BLaER1 (cell line): ENCODE measurements at regions not wholly inside any gene's neighbourhood (a gene's known extent, or its start where the extent isn't known, plus 50 kb on each side); places are given as distances from the start of the nearest gene placed in this dataset.

Experiments used
- H3K27ac ChIP-seq: shearing (Covaris generic); formaldehyde crosslinking; 2 replicates; pipeline ENCODE4 v1.8.1; 2022
- H3K27me3 ChIP-seq: shearing (Covaris generic); formaldehyde crosslinking; 2 replicates; pipeline ENCODE4 v1.8.1; 2022
- H3K36me3 ChIP-seq: shearing (Covaris generic); formaldehyde crosslinking; 2 replicates; pipeline ENCODE4 v1.8.1; 2022
- H3K4me1 ChIP-seq: shearing (Covaris generic); formaldehyde crosslinking; 2 replicates; pipeline ENCODE4 v1.8.1; 2022
- H3K4me2 ChIP-seq: shearing (Covaris generic); formaldehyde crosslinking; 2 replicates; pipeline ENCODE4 v1.8.1; 2022
- H3K4me3 ChIP-seq: shearing (Covaris generic); formaldehyde crosslinking; 2 replicates; pipeline ENCODE4 v1.8.1; 2022
- H3K9ac ChIP-seq: shearing (Covaris generic); formaldehyde crosslinking; 2 replicates; pipeline ENCODE4 v1.8.1; 2022
- H3K9me3 ChIP-seq: shearing (Covaris generic); formaldehyde crosslinking; 2 replicates; pipeline ENCODE4 v1.8.1; 2022
- H4K20me1 ChIP-seq: shearing (Covaris generic); formaldehyde crosslinking; 2 replicates; pipeline ENCODE4 v1.8.1; 2022
- Cebpa-rat ChIP-seq: shearing (Covaris generic); IDR thresholded peaks from 2 replicates; pipeline ENCODE4 v1.8.1; 2022

GRCh38 chr6:105553171-105553570, 150.3 kb upstream of the PREP start:
- no peak overlapping the region for H3K4me3 ChIP-seq
- H3K27ac ChIP-seq: no peak overlapping the region
- no peaks in the 10 kb centered on the region for H3K9me3 ChIP-seq
- H3K9ac ChIP-seq: no peak overlapping the region
- H3K4me2 ChIP-seq: no peak overlapping the region
- H3K36me3 ChIP-seq: no peaks in the 10 kb centered on the region
- no peaks in the 10 kb centered on the region for H4K20me1 ChIP-seq
- H3K4me1 ChIP-seq: peaks cover 4% of the 10 kb centered on the region; the same call in 1 of the 2 replicates
- no peak for TF ChIP-seq Cebpa-rat
- no peaks in the 10 kb centered on the region for H3K27me3 ChIP-seq

- Histone ChIP-seq H3K27ac (no peak overlapping the region), H3K4me2 (no peak overlapping the region), H3K36me3 (no peaks in the 10 kb centered on the region), H3K4me3 (no peak overlapping the region), H3K4me1 (no peaks in the 10 kb centered on the region), H3K9me3 (no peaks in the 10 kb centered on the region), H3K9ac (no peak overlapping the region), H3K27me3 (no peaks in the 10 kb centered on the region), H4K20me1 (no peaks in the 10 kb centered on the region)
- no peak for TF ChIP-seq Cebpa-rat
These were observed 148.2 kb upstream of the PREP start for GRCh38 chr6:105550955-105551620.

GRCh38 chr6:105546754-105547153, 143.9 kb upstream of the PREP start:
- Histone ChIP-seq H3K4me2 (no peak overlapping the region), H3K9me3 (no peaks in the 10 kb centered on the region), H3K9ac (no peak overlapping the region), H3K27me3 (no peaks in the 10 kb centered on the region), H3K27ac (no peak overlapping the region), H3K4me3 (no peak overlapping the region), H3K4me1 (no peaks in the 10 kb centered on the region), H4K20me1 (no peaks in the 10 kb centered on the region), H3K36me3 (no peaks in the 10 kb centered on the region)
- TF ChIP-seq Cebpa-rat: no peak

- H3K4me3 ChIP-seq: no peak overlapping the region
- no peaks in the 10 kb centered on the region for H4K20me1 ChIP-seq
- H3K36me3 ChIP-seq: no peaks in the 10 kb centered on the region
- no peak for TF ChIP-seq Cebpa-rat
- H3K27me3 ChIP-seq: no peaks in the 10 kb centered on the region
- H3K9ac ChIP-seq: no peak overlapping the region
- H3K4me2 ChIP-seq: no peak overlapping the region
- H3K27ac ChIP-seq: no peak overlapping the region
- no peaks in the 10 kb centered on the region for H3K4me1 ChIP-seq
- H3K9me3 ChIP-seq: no peaks in the 10 kb centered on the region
These were observed 143.3 kb upstream of the PREP start for GRCh38 chr6:105545947-105546731.

GRCh38 chr6:105545228-105545920, 142.5 kb upstream of the PREP start:
- Histone ChIP-seq H3K4me3 (no peak overlapping the region), H3K4me1 (no peaks in the 10 kb centered on the region), H3K9me3 (no peaks in the 10 kb centered on the region), H3K27ac (no peak overlapping the region), H4K20me1 (no peaks in the 10 kb centered on the region), H3K36me3 (no peaks in the 10 kb centered on the region), H3K4me2 (no peak overlapping the region), H3K9ac (no peak overlapping the region), H3K27me3 (no peaks in the 10 kb centered on the region)
- TF ChIP-seq Cebpa-rat: no peak

- no peaks in the 10 kb centered on the region for H3K9me3 ChIP-seq
- H3K27ac ChIP-seq: no peak overlapping the region
- H3K4me3 ChIP-seq: no peak overlapping the region
- H3K9ac ChIP-seq: no peak overlapping the region
- H3K4me2 ChIP-seq: no peak overlapping the region
- H3K36me3 ChIP-seq: no peaks in the 10 kb centered on the region
- H3K4me1 ChIP-seq: no peaks in the 10 kb centered on the region
- no peak for TF ChIP-seq Cebpa-rat
- no peaks in the 10 kb centered on the region for H4K20me1 ChIP-seq
- no peaks in the 10 kb centered on the region for H3K27me3 ChIP-seq
These were observed 137.0 kb upstream of the PREP start for GRCh38 chr6:105539911-105540310.

- Histone ChIP-seq H3K27ac (no peak overlapping the region), H3K4me3 (no peak overlapping the region), H3K36me3 (no peaks in the 10 kb centered on the region), H4K20me1 (no peaks in the 10 kb centered on the region), H3K4me1 (no peaks in the 10 kb centered on the region), H3K4me2 (no peak overlapping the region), H3K9me3 (no peaks in the 10 kb centered on the region), H3K27me3 (no peaks in the 10 kb centered on the region), H3K9ac (no peak overlapping the region)
- TF ChIP-seq Cebpa-rat: no peak
These were observed 135.2 kb upstream of the PREP start for GRCh38 chr6:105537981-105538578.

GRCh38 chr6:105536961-105537360, 134.1 kb upstream of the PREP start:
- H3K4me2 ChIP-seq: no peak overlapping the region
- H3K36me3 ChIP-seq: no peaks in the 10 kb centered on the region
- H3K4me3 ChIP-seq: no peak overlapping the region
- no peak for TF ChIP-seq Cebpa-rat
- no peaks in the 10 kb centered on the region for H3K9me3 ChIP-seq
- no peak overlapping the region for H3K27ac ChIP-seq
- no peaks in the 10 kb centered on the region for H3K4me1 ChIP-seq
- no peaks in the 10 kb centered on the region for H3K27me3 ChIP-seq
- no peak overlapping the region for H3K9ac ChIP-seq
- no peaks in the 10 kb centered on the region for H4K20me1 ChIP-seq

GRCh38 chr6:105533301-105533700, 130.4 kb upstream of the PREP start:
- H3K4me1 ChIP-seq: no peaks in the 10 kb centered on the region
- H3K27ac ChIP-seq: no peak overlapping the region
- no peaks in the 10 kb centered on the region for H3K36me3 ChIP-seq
- no peaks in the 10 kb centered on the region for H3K9me3 ChIP-seq
- no peak overlapping the region for H3K4me2 ChIP-seq
- no peaks in the 10 kb centered on the region for H4K20me1 ChIP-seq
- no peak overlapping the region for H3K4me3 ChIP-seq
- no peak overlapping the region for H3K9ac ChIP-seq
- H3K27me3 ChIP-seq: no peaks in the 10 kb centered on the region
- TF ChIP-seq Cebpa-rat: no peak
